HepG2 (cell line): ENCODE measurements at regions not wholly inside any gene's neighbourhood (a gene's known extent, or its start where the extent isn't known, plus 50 kb on each side); places are given as distances from the start of the nearest gene placed in this dataset.

Experiments used
- ATAC-seq: fragments of 200-7000 bp; cut with Tn5 transposase; 3 replicates; pipeline ENCODE4 v1.9.1; 2020; ENCODE audit warnings: mild to moderate bottlenecking, moderate library complexity
- BruUV-seq: library from RNA; stranded (reverse); fragments of 400-500 nt; replicated peaks from 2 replicates; lab custom pipeline; 2021; lab: Mats Ljungman, UMichigan
- CTCF ChIA-PET: fragments of 300-600 bp; formaldehyde crosslinking; extraction: SDS; loops from one replicate; lab custom pipeline; 2021; ENCODE audit warnings: low total read pairs, inconsistent platforms, low intra/inter-chr PET ratio; lab: Yijun Ruan, JAX
- POLR2A ChIA-PET: fragments of 350-600 bp; sonication (Branson Sonifier 250); formaldehyde crosslinking; loops from one replicate; lab custom pipeline; 2020; ENCODE audit warnings: antibody characterized with exemption, inconsistent platforms; lab: Yijun Ruan, JAX
- DNase-seq: peaks from one replicate; pipeline ENCODE4 v3.0.0-alpha.2; 2015; ENCODE audit warnings: low spot score
- FAIRE-seq: peaks from 3 replicates; lab custom pipeline; 2011; peaks lifted over from hg19 to GRCh38; lab: Jason Lieb, UNC
- H2AFZ ChIP-seq: one replicate; pipeline ENCODE4 v1.6.1; 2011; ENCODE audit warnings: low read length, inconsistent platforms
- H3K27ac ChIP-seq: fragments of 300-600 bp; 3 replicates; pipeline ENCODE4 v1.8.0; 2011; ENCODE audit warnings: mixed run types, mild to moderate bottlenecking, mixed read lengths, low read length, inconsistent platforms; ENCODE audit not compliant: insufficient read depth; ENCODE audit errors: extremely low read length
- H3K27me3 ChIP-seq, 2 experiments: fragments of 200-600 bp in 1 of 2; 2 replicates in 1 of 2; 3 replicates in 1 of 2; pipeline versions ENCODE4 v1.6.0 to v1.8.0; 2011; ENCODE audit warnings: low read length in 2 of 2, mild to moderate bottlenecking in 2 of 2, moderate library complexity in 2 of 2, inconsistent platforms in 1 of 2; ENCODE audit not compliant: insufficient read depth in 2 of 2, control insufficient read depth in 1 of 2
- H3K36me3 ChIP-seq, 2 experiments: fragments of 200-600 bp in 1 of 2; replicated peaks in 1 of 2; 2 replicates in 1 of 2; 3 replicates in 1 of 2; pipeline versions ENCODE4 v1.5.1 to v1.8.0; 2011; ENCODE audit warnings: low read length in 2 of 2, inconsistent platforms in 1 of 2; ENCODE audit not compliant: insufficient read depth in 2 of 2, control insufficient read depth in 1 of 2
- H3K4me1 ChIP-seq: 2 replicates; pipeline ENCODE4 v1.5.1; 2012; ENCODE audit warnings: low read length, inconsistent platforms; ENCODE audit not compliant: insufficient read depth
- H3K4me2 ChIP-seq: 2 replicates; pipeline ENCODE4 v1.6.0; 2011; ENCODE audit warnings: low read depth, low read length, inconsistent platforms
- H3K4me3 ChIP-seq, 3 experiments: fragments of 200-600 bp in 1 of 3; sonication (generic), shearing (Covaris generic) in 1 of 3; replicated peaks in 1 of 3; 2 replicates each; pipeline ENCODE4 v1.5.1; 2011 to 2016; ENCODE audit warnings: low read length in 3 of 3, inconsistent platforms in 2 of 3, low read depth in 2 of 3, mild to moderate bottlenecking in 2 of 3, control low read depth in 1 of 3, mixed read lengths in 1 of 3; ENCODE audit not compliant: insufficient read depth in 1 of 3
- H3K79me2 ChIP-seq: one replicate; pipeline ENCODE4 v1.6.1; 2011; ENCODE audit warnings: low read length, inconsistent platforms; ENCODE audit not compliant: insufficient read depth
- H3K9ac ChIP-seq: 2 replicates; pipeline ENCODE4 v1.6.0; 2011; ENCODE audit warnings: mild to moderate bottlenecking, low read depth, low read length, inconsistent platforms; ENCODE audit not compliant: insufficient read depth
- H3K9me3 ChIP-seq: 2 replicates; pipeline ENCODE4 v1.5.1; 2012; ENCODE audit warnings: mild to moderate bottlenecking, low read length
- H4K20me1 ChIP-seq: 2 replicates; pipeline ENCODE4 v1.6.0; 2011; ENCODE audit warnings: inconsistent platforms, mild to moderate bottlenecking, low read length, moderate library complexity; ENCODE audit not compliant: insufficient read depth
- CHCHD3 ChIP-seq: sonication (generic); formaldehyde crosslinking; IDR thresholded peaks from 2 replicates; pipeline ENCODE4 v1.8.0; 2022; ENCODE audit warnings: mild to moderate bottlenecking, missing genetic modification reagents, moderate library complexity
- GLI4 ChIP-seq: sonication (generic); formaldehyde crosslinking; IDR thresholded peaks from 2 replicates; pipeline ENCODE4 v1.5.1; 2020; ENCODE audit warnings: missing genetic modification reagents, mild to moderate bottlenecking, moderate library complexity, borderline replicate concordance
- NCOR1 ChIP-seq: fragments of 200-600 bp; sonication (generic); IDR thresholded peaks from 2 replicates; pipeline ENCODE4 v1.7.0; 2017; ENCODE audit warnings: antibody characterized with exemption, low read length, borderline replicate concordance
- ONECUT2 ChIP-seq: sonication (generic); formaldehyde crosslinking; IDR thresholded peaks from 2 replicates; pipeline ENCODE4 v1.4.0; 2020; ENCODE audit warnings: missing genetic modification reagents
- POLR2A ChIP-seq, 2 experiments: IDR thresholded peaks; 2 replicates each; pipeline ENCODE4 v1.6.1; 2011; ENCODE audit warnings: low read depth in 2 of 2, low read length in 2 of 2, mild to moderate bottlenecking in 1 of 2, moderate library complexity in 1 of 2; ENCODE audit not compliant: insufficient read depth in 1 of 2
- STAG1 ChIP-seq: sonication (generic); formaldehyde crosslinking; IDR thresholded peaks from 2 replicates; pipeline ENCODE4 v1.4.0; 2020; ENCODE audit warnings: missing genetic modification reagents
- ZSCAN22 ChIP-seq: sonication (generic); formaldehyde crosslinking; IDR thresholded peaks from 2 replicates; pipeline ENCODE4 v1.4.0; 2020; ENCODE audit warnings: mild to moderate bottlenecking, missing genetic modification reagents
- WGBS: methylation state at CpG from one replicate; pipeline ENCODE4 v1.1.6; 2017; ENCODE audit warnings: low lambda C conversion rate; 5-methylcytosine and 5-hydroxymethylcytosine counted together
- in situ Hi-C: cut with HindIII; loops from 2 replicates; pipeline ENCODE4 v1.10.0; 2017; ENCODE audit warnings: low pct_unique_long_range_greater_than_20kb; ENCODE audit not compliant: extremely low pct_ligation_motif_present
- intact Hi-C: fragments of 100-400 bp; cut with micrococcal nuclease; formaldehyde crosslinking; loops from one replicate; pipeline ENCODE4 v1.10.0; 2022; ENCODE audit not compliant: unreplicated experiment
- TF ChIP-seq, protein P1 (sequence below): sonication (generic); formaldehyde crosslinking; IDR thresholded peaks from 2 replicates; pipeline ENCODE4 v1.4.0; 2020; ENCODE audit warnings: missing genetic modification reagents
- TF ChIP-seq, protein P2 (sequence below), 2 experiments: fragments of 450-650 bp in 1 of 2; sonication (generic) in 1 of 2; formaldehyde crosslinking; IDR thresholded peaks; 2 replicates each; pipeline versions ENCODE4 v1.5.0 to v1.8.0; 2020 to 2022; ENCODE audit warnings: mild to moderate bottlenecking in 1 of 2, missing genetic modification reagents in 1 of 2
- TF ChIP-seq, protein P3 (sequence below): IDR thresholded peaks from 2 replicates; pipeline ENCODE4 v1.6.1; 2016; ENCODE audit warnings: low read depth, control low read depth
- TF ChIP-seq, protein P4 (sequence below): sonication (generic); formaldehyde crosslinking; IDR thresholded peaks from 2 replicates; pipeline ENCODE4 v1.5.0; 2020; ENCODE audit warnings: mild to moderate bottlenecking, missing genetic modification reagents, moderate library complexity
- TF ChIP-seq, protein P5 (sequence below): sonication (generic); formaldehyde crosslinking; IDR thresholded peaks from 2 replicates; pipeline ENCODE4 v1.5.0; 2020; ENCODE audit warnings: mild to moderate bottlenecking, missing genetic modification reagents, borderline replicate concordance

DNA sequence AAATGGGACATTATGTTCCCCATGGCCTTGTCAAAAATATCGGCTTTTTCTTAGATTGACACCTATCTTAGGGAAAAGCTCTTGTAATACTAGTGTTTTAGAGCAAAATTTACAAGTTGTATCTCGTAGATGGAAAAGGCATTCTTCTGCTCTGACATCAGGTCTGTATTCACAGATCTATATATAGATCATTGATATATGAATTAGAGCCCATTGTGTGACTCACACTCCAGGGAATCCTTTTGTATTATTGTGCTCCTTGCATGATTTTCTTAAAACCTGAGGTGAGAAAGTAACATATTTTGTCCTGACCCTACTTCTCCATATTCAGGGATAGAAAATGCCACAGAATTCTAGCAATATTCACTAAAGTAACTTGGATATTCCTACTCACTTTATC is 1160.8 kb upstream of the B3GALT2 start (continued):
- TF ChIP-seq, protein P1, sequence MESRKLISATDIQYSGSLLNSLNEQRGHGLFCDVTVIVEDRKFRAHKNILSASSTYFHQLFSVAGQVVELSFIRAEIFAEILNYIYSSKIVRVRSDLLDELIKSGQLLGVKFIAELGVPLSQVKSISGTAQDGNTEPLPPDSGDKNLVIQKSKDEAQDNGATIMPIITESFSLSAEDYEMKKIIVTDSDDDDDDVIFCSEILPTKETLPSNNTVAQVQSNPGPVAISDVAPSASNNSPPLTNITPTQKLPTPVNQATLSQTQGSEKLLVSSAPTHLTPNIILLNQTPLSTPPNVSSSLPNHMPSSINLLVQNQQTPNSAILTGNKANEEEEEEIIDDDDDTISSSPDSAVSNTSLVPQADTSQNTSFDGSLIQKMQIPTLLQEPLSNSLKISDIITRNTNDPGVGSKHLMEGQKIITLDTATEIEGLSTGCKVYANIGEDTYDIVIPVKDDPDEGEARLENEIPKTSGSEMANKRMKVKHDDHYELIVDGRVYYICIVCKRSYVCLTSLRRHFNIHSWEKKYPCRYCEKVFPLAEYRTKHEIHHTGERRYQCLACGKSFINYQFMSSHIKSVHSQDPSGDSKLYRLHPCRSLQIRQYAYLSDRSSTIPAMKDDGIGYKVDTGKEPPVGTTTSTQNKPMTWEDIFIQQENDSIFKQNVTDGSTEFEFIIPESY (CRISPR knock-in tag): no peak
- no peak for TF ChIP-seq CHCHD3 (CRISPR knock-in tag)
- TF ChIP-seq ONECUT2 (CRISPR knock-in tag): no peak
- TF ChIP-seq, protein P2, sequence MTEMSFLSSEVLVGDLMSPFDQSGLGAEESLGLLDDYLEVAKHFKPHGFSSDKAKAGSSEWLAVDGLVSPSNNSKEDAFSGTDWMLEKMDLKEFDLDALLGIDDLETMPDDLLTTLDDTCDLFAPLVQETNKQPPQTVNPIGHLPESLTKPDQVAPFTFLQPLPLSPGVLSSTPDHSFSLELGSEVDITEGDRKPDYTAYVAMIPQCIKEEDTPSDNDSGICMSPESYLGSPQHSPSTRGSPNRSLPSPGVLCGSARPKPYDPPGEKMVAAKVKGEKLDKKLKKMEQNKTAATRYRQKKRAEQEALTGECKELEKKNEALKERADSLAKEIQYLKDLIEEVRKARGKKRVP (CRISPR knock-in tag; IDR thresholded peaks at IDR 0.05): no peak
- no peak for TF ChIP-seq ZSCAN22 (CRISPR knock-in tag)
- TF ChIP-seq, protein P3, sequence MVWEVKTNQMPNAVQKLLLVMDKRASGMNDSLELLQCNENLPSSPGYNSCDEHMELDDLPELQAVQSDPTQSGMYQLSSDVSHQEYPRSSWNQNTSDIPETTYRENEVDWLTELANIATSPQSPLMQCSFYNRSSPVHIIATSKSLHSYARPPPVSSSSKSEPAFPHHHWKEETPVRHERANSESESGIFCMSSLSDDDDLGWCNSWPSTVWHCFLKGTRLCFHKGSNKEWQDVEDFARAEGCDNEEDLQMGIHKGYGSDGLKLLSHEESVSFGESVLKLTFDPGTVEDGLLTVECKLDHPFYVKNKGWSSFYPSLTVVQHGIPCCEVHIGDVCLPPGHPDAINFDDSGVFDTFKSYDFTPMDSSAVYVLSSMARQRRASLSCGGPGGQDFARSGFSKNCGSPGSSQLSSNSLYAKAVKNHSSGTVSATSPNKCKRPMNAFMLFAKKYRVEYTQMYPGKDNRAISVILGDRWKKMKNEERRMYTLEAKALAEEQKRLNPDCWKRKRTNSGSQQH (CRISPR knock-in tag): no peak

DNA sequence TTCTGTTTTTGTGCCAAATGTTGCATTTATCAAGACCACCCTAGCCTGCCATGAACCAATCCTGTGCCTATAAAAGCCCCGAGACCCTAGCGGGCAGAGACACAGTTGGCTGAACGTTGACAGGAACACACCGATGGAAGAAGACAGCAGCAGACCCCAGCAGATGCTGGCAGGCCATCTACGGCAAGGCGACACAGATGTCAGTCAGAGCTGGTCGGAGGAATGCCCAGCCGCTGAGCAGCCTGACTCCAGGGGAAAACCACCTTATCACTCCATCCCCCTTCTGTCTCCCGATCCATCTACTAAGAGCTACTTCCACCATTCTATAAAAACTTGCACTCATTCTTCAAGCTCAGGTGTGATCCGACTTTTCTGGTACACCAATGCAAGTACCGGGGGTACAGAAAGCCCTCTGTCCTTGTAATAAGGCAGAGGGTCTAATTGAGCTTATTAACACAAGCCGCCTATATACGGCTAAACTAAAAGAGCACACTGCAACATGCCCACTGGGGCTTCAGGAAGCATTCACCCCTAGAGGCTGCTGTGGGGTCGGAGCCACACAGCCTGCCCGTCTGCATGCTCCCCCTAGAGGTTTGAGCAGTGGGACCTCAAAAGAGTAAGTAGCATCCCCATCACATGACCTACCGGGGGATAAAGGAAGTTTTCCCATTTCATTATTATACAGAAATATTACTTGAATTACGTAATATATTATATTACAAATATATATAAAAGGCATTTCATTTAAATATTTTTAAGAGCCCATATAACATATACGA is 1156.3 kb upstream of the B3GALT2 start:
- H3K4me3 ChIP-seq: no peak overlapping the region
- H3K79me2 ChIP-seq: no peaks in the 10 kb centered on the region
- ChIA-PET POLR2A (no interaction called here), CTCF (no interaction called here)
- no TSS peak for BruUV-seq
- WGBS: 47% methylated on average over 17 of the region's 18 CpGs
- H3K9ac ChIP-seq: no peak overlapping the region
- in situ Hi-C loops: no loop called here
- no peaks in the 10 kb centered on the region for H4K20me1 ChIP-seq
- no peak overlapping the region for H3K27ac ChIP-seq
- no peaks in the 10 kb centered on the region for H3K4me1 ChIP-seq
- no peak for FAIRE-seq
- peak; percentile 53 for DNase-seq
- intact Hi-C loops: no loop called here
- TF ChIP-seq GLI4 (CRISPR knock-in tag): no peak
- TF ChIP-seq POLR2A (IDR thresholded peaks at IDR 0.05; ENCODE audit: insufficient read depth in 1 of 2, low read depth in 2 of 2, low read length in 2 of 2): no peak
- TF ChIP-seq, protein P4, sequence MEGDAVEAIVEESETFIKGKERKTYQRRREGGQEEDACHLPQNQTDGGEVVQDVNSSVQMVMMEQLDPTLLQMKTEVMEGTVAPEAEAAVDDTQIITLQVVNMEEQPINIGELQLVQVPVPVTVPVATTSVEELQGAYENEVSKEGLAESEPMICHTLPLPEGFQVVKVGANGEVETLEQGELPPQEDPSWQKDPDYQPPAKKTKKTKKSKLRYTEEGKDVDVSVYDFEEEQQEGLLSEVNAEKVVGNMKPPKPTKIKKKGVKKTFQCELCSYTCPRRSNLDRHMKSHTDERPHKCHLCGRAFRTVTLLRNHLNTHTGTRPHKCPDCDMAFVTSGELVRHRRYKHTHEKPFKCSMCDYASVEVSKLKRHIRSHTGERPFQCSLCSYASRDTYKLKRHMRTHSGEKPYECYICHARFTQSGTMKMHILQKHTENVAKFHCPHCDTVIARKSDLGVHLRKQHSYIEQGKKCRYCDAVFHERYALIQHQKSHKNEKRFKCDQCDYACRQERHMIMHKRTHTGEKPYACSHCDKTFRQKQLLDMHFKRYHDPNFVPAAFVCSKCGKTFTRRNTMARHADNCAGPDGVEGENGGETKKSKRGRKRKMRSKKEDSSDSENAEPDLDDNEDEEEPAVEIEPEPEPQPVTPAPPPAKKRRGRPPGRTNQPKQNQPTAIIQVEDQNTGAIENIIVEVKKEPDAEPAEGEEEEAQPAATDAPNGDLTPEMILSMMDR (CRISPR knock-in tag): peak; percentile 27
- TF ChIP-seq NCOR1: no peak
- TF ChIP-seq, protein P5, sequence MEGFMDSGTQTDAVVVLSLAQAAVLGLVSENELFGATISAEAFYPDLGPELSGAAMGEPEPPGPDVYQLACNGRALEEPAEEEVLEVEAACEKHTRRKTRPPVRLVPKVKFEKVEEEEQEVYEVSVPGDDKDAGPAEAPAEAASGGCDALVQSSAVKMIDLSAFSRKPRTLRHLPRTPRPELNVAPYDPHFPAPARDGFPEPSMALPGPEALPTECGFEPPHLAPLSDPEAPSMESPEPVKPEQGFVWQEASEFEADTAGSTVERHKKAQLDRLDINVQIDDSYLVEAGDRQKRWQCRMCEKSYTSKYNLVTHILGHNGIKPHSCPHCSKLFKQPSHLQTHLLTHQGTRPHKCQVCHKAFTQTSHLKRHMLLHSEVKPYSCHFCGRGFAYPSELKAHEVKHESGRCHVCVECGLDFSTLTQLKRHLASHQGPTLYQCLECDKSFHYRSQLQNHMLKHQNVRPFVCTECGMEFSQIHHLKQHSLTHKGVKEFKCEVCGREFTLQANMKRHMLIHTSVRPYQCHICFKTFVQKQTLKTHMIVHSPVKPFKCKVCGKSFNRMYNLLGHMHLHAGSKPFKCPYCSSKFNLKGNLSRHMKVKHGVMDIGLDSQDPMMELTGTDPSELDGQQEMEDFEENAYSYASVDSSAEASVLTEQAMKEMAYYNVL (CRISPR knock-in tag): no peak
- TF ChIP-seq STAG1: peak; percentile 30; the same call in 1 of the 2 replicates
- no peaks in the 10 kb centered on the region for H3K27me3 ChIP-seq
- peak; percentile 98 for ATAC-seq
- no peak overlapping the region for H3K4me2 ChIP-seq
- H2AFZ ChIP-seq: no peak overlapping the region
- no peaks in the 10 kb centered on the region for H3K36me3 ChIP-seq
- H3K9me3 ChIP-seq: no peaks in the 10 kb centered on the region
